Epithelial cell of prostate (primary cell): ENCODE measurements at regions not wholly inside any gene's neighbourhood (a gene's known extent, or its start where the extent isn't known, plus 50 kb on each side); places are given as distances from the start of the nearest gene placed in this dataset.

Source experiments
- DNase-seq: peaks from one replicate; pipeline ENCODE4 v3.0.0-alpha.2; 2011; ENCODE audit warnings: low read depth, low spot score
- H3K27ac ChIP-seq: fragments of 450-650 bp; 2 replicates; pipeline ENCODE4 v1.5.1; 2017; ENCODE audit warnings: mild to moderate bottlenecking

DNA sequence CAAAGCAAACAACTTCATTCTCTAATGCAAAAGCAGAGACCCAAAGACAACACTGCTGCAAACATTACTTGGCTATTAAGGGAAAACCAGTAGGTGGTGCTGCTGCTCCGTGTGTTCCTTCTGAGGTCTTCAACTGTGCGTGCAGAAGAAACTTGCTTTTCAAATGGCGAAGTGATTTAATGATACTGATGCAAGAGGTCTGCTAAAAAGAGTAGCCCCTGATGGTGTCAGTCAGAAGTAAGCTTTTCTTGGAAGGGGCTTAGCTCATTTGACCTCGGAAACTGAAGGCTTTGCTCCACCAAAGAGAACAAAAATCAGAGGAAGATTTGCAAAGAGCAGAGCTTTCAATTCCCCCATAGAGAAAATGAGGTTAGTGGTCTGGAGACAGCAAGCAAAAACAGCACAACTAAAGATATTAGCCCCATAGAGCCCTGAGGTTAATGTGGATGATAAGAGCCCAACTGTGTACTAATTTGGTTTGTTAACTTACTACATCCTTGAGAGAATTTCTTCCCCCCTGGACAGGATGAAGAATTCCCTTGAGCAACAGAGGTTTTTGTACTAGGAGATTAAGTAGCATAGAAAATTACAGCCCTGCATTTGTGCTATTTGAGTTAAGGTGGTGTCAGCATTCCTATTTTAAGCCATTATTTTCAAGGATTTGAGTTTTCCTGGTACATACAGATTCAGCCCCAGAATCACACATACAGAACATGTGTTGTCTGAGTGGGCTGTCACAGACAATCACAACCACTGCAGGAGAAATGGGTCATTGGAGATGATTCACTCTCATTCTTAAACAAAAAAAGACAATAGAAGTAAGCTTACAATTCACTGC is 153.2 kb upstream of the C9orf72 start:
- peak; percentile 18 for DNase-seq
- H3K27ac ChIP-seq = no peak overlapping the region

DNA sequence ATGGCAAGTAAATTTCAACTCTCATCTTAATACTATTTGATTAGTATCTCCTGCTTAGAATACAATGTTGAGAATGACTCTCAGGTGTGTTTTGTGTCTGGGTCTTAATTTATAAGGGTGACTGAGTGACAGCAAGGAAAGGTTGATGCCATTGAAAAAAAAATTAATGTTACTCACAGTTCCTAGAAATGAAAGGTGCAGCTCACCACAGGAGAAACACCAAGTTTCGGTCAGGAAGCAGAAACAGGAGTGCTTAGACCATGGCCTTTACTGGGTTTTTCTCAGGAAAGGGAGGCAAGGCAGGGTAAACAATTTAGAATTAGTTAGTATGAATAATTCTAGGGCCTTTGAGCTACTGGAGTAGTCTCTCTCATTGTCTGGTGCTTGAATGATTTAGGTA is 159.2 kb upstream of the C9orf72 start:
- H3K27ac ChIP-seq = no peak overlapping the region
- DNase-seq = no peak

DNA sequence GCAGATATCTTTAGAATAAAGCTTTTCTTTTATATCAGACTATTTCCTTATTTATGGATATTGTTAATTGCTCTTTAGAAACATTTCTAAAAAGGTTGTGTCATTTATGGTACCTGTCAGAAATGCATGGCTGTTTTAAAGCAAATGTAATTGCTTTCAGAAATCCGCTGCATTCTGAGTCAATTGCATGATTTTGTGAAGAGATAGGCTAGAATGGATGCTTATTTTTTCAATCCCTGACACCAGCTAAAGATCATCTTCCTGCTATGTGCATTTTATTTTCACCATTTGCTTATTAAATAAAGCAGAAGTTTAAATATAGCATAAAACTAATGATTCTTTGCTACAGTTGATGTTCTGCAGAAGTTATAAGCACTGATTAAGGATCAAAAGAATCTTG is 170.2 kb upstream of the C9orf72 start:
- H3K27ac ChIP-seq = no peak overlapping the region

DNA sequence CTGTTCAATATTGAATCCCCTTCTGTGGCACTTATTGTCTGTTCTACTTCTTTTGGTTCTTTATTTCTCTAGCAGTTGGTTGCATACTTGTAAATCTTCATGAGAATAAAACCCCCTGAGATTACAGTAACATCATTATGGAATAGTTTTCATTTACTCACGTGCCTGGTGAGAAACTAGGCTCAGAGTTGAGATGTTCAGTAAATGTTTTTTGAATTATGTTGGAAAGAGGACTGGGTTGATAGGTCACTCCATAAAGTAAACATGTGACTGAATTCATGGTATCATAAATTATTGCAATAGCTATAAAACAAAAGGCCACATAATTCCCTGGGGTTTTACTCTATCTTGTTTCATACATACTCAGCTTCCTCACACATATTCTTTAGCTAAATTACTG is 174.2 kb upstream of the C9orf72 start:
- no peak overlapping the region for H3K27ac ChIP-seq
- no peak for DNase-seq

More for the DNA sequence above, 170.2 kb upstream of the C9orf72 start:
- DNase-seq = no peak

DNA sequence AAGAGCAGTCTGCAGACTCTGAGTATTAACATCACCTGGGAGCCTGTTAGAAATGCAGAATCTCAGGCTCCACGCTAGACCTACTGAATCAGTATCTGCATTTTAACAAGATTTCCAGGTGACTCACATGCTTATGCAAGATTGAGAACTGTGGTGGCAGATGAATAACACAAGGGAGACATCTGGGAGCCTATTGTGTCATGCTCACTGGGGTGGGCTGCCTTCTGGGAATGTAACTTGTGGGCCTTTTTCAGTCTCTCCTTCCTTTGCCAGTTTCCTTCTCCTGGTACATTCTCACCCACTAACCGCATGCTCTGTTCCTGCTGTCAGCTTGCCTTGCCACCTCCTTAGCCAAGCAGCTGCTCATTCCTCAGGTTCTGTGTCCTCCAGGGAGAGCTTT is 176.6 kb upstream of the C9orf72 start:
- DNase-seq = no peak
- H3K27ac ChIP-seq = no peak overlapping the region

DNA sequence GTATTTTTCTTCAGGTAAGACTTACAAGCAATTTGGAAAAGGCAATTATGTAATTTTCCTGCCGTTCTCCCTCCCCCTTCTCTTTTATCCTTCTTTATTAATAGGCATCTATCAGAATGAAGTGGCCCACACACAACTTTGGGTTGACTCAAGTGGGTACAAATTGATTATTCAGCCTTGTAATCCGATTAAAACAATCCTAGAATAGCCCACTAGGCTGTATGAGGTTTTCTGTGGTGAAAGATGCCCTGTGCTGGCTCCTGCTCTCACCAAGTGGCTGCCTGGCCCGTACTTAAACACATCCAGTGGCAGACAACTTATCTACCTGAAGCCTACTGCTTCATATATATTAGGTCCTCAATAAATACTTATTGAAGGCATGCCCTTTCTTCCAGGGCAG is 177.3 kb upstream of the C9orf72 start:
- no peak for DNase-seq

DNA sequence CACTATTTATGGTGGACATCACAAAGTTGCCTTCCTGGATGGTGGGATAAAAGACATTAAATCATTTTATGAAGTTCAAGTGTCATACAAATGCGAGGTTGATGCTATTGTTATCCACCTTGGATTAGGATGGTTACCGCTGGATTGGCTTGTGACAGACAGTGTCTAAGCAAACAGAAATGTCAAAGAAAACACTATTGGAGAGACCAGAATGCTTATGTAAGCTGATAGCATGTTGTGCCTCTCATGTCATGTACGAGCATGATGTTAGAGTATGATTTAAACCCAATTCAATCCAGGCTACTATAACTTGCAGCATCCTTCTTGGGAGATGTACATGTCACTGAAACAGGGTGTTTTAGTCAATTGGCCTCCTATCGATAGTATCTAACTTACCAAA is 178.8 kb upstream of the C9orf72 start:
- DNase-seq = no peak
- no peak overlapping the region for H3K27ac ChIP-seq

More for the DNA sequence above, 177.3 kb upstream of the C9orf72 start:
- no peak overlapping the region for H3K27ac ChIP-seq

DNA sequence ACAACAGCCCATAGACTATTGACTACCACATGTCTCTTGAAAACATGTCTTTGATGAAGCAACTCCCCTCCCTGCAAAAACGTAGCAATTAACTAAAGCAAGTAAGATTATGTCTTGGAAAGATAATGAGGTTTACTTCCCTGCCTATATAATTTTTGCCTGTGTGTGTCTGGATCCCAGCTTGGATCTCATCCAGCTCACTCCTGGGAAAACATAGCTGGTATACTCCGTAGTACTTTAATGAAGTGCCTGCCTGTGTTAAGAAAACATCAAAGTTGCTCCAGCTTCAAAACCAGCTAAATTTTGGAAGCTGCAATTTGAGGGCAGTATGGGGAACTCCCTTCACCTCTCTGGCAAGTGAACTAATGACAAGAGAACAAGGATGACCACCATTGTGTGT is 182.6 kb upstream of the C9orf72 start:
- DNase-seq = no peak
- no peak overlapping the region for H3K27ac ChIP-seq

DNA sequence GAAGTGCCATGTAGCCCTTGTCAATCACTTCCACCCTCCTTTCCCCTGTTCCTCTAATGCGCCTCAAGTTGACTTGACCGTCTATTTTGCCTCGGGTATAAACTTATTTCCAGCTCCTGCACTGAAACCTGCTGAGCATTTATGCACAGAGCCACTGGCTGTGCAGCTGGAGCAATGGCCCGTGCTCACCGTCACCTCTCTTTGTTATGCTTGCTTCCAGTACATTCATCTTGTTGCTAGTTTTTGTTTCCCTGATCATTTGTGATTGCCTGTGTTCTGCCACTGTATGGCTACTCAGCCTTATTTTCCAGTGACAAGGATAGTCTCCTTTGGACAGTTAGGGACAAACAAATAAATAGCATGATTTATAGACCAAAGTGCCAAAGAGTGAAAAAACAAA is 183.1 kb upstream of the C9orf72 start:
- no peak overlapping the region for H3K27ac ChIP-seq
- DNase-seq = no peak

DNA sequence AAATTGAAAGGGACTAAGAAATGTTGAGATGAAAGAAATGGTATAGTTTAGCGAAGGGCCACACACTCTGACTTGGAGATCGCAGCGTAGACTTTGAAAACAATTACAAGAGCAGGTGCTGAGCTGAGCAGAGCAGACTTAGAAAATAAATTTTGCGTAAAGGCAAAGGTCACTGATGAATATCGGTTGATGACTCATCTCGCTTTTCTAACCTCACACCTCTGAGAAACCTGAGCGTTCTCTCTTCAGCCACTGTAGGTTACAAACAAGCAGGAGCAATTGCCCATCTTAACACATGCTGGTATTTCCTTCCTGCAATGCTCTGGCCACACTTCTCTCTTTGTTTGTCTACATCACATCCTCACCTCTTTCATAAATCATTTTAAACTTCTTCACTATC is 190.6 kb upstream of the C9orf72 start:
- H3K27ac ChIP-seq = no peak overlapping the region
- no peak for DNase-seq

DNA sequence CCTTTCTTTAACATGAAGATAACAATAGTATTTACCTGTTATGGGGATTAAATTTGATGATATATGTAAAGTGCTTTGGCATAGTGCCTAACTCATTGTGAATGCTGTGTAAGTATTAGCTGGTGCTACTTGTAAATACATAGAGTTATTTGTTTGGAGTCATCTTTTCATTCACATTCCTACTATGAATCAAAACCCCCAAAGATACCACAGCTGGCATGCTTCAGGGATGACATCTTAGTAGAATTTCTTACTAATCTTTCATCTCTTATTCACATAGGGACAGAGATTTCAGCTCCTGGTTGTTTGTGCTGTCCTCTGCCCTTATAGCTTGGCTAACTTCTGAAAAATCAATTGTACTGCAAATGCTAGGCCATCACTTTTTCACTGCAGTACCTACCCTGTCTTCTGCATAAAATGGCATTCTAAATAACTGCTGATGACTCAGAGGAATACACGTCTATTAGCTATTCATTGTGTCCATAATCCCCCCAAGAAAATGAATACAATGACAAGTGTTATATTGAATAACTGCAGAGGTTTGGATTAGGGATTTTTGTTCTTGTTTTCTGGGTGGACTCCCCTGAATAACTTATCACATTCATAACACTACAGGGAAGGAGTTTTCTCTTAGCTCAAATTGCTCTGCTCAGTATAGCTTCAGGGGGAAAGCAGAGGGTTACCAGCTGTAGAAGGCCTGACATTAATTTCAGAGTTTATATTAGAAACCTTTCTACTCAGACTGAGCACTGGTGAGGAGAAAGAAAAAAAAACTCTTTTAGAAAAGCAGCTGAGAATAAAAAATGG is 192.2 kb upstream of the C9orf72 start:
- peak overlapping the region; percentile 53 for H3K27ac ChIP-seq

DNA sequence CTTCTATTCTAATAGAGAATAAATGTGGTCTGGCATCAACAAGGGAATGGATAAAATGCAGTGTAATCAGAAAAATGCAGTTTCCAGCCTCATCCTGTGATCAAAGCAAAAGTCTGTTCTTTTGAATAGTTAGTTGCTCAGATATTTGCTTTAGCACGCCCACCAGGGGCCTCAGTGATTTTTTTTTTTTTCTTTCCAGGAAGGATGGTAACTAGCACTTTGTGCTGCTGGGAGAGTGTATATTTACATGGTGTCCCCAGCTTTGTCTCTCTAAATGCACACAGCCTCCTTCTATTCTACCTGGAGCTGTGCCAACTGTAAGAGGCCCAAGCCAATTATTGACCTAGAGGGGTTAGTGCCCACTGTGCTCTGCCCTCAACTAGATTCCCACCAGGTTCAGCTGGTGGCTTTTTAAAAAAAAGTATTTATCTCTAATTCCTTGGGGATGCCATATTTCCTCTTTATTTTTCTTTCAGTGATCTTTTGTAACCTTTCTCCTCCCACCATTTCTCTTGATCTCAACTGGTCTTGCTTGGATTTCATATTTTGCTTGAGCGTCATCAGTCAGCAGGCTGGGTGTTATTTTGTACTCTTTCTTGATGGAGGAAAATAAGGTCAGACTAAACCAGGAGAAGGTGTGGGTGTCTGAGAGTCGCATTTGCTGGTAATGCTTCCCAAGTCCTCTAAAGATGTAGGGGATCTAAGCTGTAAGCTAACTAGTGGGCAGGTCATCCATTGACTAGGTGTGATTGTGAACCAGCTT is 193.0 kb upstream of the C9orf72 start:
- H3K27ac ChIP-seq = peak overlapping the region; percentile 53

More for the DNA sequence above, 192.2 kb upstream of the C9orf72 start:
- DNase-seq = peak; percentile 31

DNA sequence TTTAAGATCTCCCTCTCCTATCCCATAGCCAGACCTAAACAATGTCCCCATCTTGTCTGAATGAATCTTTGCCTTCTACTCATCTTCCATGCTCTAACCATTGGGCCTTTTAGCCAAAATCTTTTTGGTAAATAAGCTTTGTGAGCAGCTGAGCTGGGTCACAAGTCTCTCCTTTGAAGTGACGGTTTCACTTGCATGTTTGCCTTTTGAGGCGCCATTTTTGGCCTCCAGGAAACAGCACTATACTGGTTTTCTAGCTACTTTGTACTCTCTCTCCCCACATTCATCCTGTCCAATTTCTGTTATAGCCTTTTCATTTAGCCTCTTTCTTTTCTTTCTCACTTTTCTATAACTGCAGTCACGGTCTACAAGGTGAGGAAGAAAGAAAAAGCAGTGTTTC is 195.5 kb upstream of the C9orf72 start:
- no peak overlapping the region for H3K27ac ChIP-seq
- DNase-seq = no peak

More for the DNA sequence above, 193.0 kb upstream of the C9orf72 start:
- no peak for DNase-seq

DNA sequence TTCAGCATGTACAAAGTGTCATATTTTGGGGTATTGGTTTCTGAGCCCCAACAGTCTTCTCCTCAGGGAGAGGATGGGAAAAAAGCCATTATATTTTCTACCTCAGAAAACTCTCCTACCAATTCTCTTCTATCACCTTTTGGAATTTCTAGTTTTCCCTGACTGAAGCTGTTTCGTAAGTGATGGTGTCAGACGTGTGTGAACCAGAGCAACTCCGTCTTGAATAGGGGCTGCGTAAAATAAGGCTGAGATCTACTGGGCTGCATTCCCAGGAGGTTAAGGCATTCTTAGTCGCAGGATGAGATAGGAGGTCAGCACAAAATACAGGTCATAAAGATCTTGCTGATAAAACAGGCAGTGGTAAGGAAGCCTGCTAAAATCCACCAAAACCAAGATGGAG is 197.3 kb upstream of the C9orf72 start:
- H3K27ac ChIP-seq = peak overlapping the region; percentile 88
- DNase-seq = no peak

DNA sequence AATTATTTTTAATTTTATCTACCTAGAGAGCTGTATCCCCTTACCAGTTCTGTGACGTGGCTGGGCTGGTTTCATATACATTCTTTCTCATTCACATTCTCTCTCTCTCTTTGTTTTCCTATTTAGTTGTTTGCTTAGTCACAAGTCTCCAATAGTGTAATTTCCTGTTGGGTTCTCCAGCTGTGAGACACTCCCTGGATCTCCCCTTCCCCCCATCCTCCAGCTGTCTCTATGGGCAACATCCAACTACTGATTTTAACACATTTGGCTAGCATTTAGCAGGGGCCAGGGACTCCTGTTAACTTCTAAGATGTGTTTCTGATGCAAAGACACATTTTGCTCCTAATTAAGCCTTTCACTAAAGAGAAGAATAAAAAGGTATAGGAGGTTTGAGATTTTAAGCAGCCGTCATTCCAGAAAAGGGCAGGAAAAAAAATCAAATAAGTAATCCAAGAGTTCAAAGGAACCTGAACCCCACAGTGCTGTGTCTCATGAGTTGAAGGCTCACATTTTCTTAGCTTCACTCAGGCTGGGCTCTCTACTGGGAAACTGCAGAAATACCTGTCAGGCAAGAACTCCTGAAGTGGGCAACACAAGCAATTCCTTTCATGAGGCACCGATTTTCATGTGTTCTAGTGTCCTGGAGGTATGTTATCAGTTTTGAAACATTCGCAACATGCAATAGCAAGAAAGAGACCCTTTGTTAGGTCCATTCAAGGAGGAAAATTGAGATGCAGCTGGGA is 198.7 kb upstream of the C9orf72 start:
- DNase-seq = peak; percentile 87

DNA sequence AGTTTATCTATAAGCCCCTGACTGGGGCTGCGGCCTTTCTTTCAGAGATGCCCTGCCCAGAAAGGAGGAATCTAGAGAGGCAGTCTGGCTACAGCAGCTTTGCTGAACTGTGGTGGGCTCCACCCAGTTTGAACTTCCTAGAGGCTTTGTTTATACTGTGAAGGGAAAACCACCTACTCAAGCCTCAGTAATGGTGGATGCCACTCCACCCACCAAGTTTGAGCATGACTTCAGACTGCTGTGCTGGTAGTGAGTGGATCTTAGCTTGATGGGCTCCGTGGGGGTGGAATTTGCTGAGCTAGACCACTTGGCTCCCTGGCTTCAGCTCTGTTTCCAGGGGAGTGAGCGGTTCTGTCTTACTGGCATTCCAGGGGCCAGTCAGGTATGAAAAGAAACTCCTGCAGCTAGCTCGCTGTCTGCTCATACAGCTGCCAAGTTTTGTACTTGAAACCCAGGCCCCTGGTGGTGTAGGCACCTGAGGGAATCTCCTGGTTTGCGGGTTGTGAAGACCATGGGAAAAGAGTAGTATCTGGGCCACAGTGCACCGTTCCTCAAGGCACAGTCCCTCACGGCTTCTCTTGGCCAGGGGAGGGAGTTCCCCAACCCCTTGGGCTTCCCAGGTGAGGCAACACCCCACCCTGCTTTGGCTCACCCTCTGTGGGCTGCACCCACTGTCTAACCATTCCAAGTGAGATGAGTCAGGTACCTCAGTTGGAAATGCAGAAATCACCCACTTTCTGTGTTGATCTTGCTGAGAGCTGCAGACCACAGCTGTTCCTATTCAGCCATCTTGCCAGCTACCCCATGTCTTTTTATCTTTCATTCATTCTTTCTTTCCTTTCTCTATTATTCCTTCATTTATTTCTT is 211.8 kb upstream of the C9orf72 start:
- DNase-seq = peak; percentile 68
- peak overlapping the region; percentile 86 for H3K27ac ChIP-seq

More for the DNA sequence above, 198.7 kb upstream of the C9orf72 start:
- peak overlapping the region; percentile 88 for H3K27ac ChIP-seq

DNA sequence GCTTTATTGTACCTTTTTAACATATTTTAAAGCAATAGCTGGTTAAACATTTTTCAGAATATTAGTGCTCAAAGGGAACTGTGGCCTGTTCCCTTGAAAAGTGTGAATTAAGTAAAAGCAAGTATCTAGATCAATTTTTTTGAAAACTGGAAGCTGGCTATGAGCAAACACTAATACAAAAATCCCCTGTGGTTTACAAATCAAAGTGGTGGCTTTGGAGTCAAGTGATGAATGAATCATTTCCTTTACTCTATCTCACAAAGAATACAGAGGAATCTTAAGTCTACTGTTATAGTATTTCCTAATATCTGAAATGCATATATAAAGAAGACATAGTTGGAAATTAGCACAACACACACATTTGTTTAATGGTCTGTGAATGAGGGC is 212.4 kb upstream of the C9orf72 start:
- DNase-seq = peak; percentile 48
- H3K27ac ChIP-seq = peak overlapping the region; percentile 86

DNA sequence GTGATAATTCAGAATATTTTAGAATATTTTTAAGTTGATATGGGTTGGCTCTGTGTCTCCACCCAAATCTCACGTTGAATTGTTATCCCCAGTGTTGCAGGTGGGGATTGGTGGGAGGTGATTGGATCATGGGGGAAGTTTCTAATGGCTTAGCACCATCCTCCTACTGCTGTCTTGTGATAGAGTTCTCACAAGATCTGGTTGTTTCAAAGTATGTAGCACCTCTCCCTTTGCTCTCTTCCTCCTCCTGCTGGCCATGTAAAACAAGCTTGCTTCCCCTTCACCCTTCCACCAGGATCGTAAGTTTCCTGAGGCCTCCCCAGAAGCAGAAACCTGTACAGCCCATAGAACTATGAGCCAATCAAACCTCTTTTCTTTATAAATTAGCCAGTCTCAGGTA is 214.6 kb upstream of the C9orf72 start:
- no peak for DNase-seq

DNA sequence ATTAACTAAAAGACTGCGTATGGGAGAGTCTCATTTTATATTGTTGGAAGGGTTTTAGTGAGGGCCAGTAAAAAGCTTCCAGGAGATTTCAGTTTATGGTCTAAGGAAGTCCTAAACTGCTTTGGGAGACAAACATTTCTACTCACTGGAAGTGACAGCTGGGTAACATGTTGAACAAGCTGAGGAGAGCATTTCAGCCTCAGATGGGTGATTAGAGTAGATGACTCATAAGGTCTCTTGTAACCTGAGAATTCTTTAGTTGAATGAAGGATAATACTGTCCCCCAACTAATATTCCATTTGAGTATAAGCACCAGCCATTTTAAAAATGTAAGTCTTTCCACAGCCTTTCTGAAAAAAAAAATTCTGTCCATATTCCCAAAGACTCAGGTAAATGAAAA is 218.0 kb upstream of the C9orf72 start:
- H3K27ac ChIP-seq = no peak overlapping the region
- DNase-seq = no peak

More for the DNA sequence above, 214.6 kb upstream of the C9orf72 start:
- H3K27ac ChIP-seq = no peak overlapping the region
